Right lobe of liver (tissue), 6 donors: ENCODE measurements at regions not wholly inside any gene's neighbourhood (a gene's known extent, or its start where the extent isn't known, plus 50 kb on each side); places are given as distances from the start of the nearest gene placed in this dataset.

Experiments
- ATAC-seq, 4 donors: fragments of 200-7000 bp; cut with Tn5 transposase; one replicate each; pipeline ENCODE4 v1.9.1; 2020; ENCODE audit warnings: mild to moderate bottlenecking in 4 of 4, moderate library complexity in 4 of 4
- DNase-seq, 3 donors: peaks; one replicate each; pipeline ENCODE4 v3.0.0-alpha.2; 2020
- H3K27ac ChIP-seq, 3 donors: fragments of 200-600 bp; one replicate each; pipeline ENCODE4 v1.8.0; 2022
- H3K27me3 ChIP-seq, 2 donors: fragments of 200-600 bp; one replicate each; pipeline ENCODE4 v1.8.0; 2022
- H3K36me3 ChIP-seq, 4 donors: fragments of 200-600 bp; sonication (generic) in 1 of 4; one replicate each; pipeline versions ENCODE4 v1.5.1 to v1.8.0; 2017 to 2022; ENCODE audit warnings: control low read depth in 1 of 4
- H3K4me1 ChIP-seq, 4 donors: fragments of 200-600 bp; sonication (generic) in 1 of 4; one replicate each; pipeline versions ENCODE4 v1.5.1 to v1.8.0; 2017 to 2022; ENCODE audit warnings: control low read depth in 1 of 4
- H3K4me3 ChIP-seq, 3 donors: fragments of 200-600 bp; one replicate each; pipeline ENCODE4 v1.8.0; 2022
- H3K9me3 ChIP-seq, 4 donors: fragments of 200-600 bp; sonication (generic) in 1 of 4; one replicate each; pipeline versions ENCODE4 v1.5.1 to v1.8.0; 2017 to 2022; ENCODE audit warnings: control low read depth in 1 of 4
- CTCF ChIP-seq, 4 donors: fragments of 200-600 bp in 3 of 4; fragments of 450-650 bp in 1 of 4; IDR thresholded peaks; one replicate each; pipeline versions ENCODE4 v1.5.1 to v1.8.0; 2016 to 2022; ENCODE audit warnings: antibody characterized with exemption in 4 of 4, mild to moderate bottlenecking in 2 of 4
- POLR2A ChIP-seq: fragments of 450-650 bp; IDR thresholded peaks from one replicate; pipeline ENCODE4 v1.6.1; 2017; ENCODE audit warnings: antibody characterized with exemption, mild to moderate bottlenecking
- WGBS: methylation state at CpG from one replicate; pipeline ENCODE4 v1.1.6; 2018; ENCODE audit warnings: low coverage, low lambda C conversion rate; ENCODE audit not compliant: insufficient coverage; ENCODE audit errors: missing lambda C conversion rate; 5-methylcytosine and 5-hydroxymethylcytosine counted together
- intact Hi-C, 2 donors: fragments of 100-400 bp; cut with DNase I; formaldehyde crosslinking; loops; one replicate each; pipeline versions ENCODE4 v1.11.2 to v1.14.1; 2022
- donor health status: DM: no; HTN: yes; CAD: no.
- donor health status: DM: no; HTN: no; CAD: no.
- donor health status: DM: no; HTN: no; CAD: no.
- donor health status: DM: no; HTN: yes; CAD: no.
- donor health status: DM: no; HTN: yes; CAD: no.

- ATAC-seq (peak in 1 of 4 donors; percentile 36), DNase-seq (no peak)
- Histone ChIP-seq H3K4me1 (no peaks in the 10 kb centered on the region), H3K27me3 (no peaks in the 10 kb centered on the region), H3K36me3 (no peaks in the 10 kb centered on the region), H3K9me3 (no peaks in the 10 kb centered on the region), H3K27ac (no peak overlapping the region), H3K4me3 (no peak overlapping the region)
- 73% methylated on average over 6 of the region's 6 CpGs for WGBS
- intact Hi-C loops = no loop called here
- TF ChIP-seq POLR2A (no peak), CTCF (IDR thresholded peaks at IDR 0.05) (no peak)
Measured at GRCh38 chr6:139644821-139645220, 270.4 kb upstream of the CITED2 start.

DNA sequence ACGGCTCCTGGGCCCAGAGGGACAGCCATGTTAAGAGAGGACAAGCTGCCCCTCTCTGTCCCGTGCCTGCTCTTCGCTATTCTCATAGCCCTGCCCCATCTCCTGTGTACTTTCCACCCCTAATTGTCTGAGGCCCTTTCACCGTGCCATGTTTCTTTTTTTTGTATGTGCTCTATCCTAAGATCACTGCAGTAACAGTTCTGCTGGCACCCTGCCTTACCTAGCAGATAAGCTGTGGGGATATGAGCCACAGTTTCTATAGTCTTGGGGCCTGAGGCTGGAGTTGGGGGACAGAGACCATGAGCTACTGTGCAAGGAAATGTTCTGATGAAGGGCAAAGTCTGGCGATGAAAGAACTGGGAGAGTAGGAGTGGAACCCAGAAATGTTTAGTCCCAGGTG is 269.5 kb upstream of the CITED2 start:
- WGBS = 89% methylated on average over 5 of the region's 5 CpGs
- H3K9me3 ChIP-seq = no peaks in the 10 kb centered on the region
- H3K27me3 ChIP-seq = no peaks in the 10 kb centered on the region
- TF ChIP-seq CTCF (IDR thresholded peaks at IDR 0.05) = no peak
- no peak for TF ChIP-seq POLR2A
- H3K27ac ChIP-seq = no peak overlapping the region
- no peaks in the 10 kb centered on the region for H3K4me1 ChIP-seq
- no peak for DNase-seq
- H3K36me3 ChIP-seq = no peaks in the 10 kb centered on the region
- H3K4me3 ChIP-seq = no peak overlapping the region
- intact Hi-C loops = no loop called here
- no peak for ATAC-seq

- intact Hi-C loops = no loop called here
- H3K27ac ChIP-seq = no peak overlapping the region
- ATAC-seq (no peak), DNase-seq (no peak)
- H3K4me1 ChIP-seq = no peaks in the 10 kb centered on the region
- no peak for TF ChIP-seq POLR2A
- TF ChIP-seq CTCF (IDR thresholded peaks at IDR 0.05) = no peak
- H3K4me3 ChIP-seq = no peak overlapping the region
- no peaks in the 10 kb centered on the region for H3K36me3 ChIP-seq
- no peaks in the 10 kb centered on the region for H3K9me3 ChIP-seq
- 53% methylated on average over 2 of the region's 2 CpGs for WGBS
- H3K27me3 ChIP-seq = no peaks in the 10 kb centered on the region
Measured at GRCh38 chr6:139642346-139642745, 267.9 kb upstream of the CITED2 start.

- H3K27ac ChIP-seq = no peak overlapping the region
- no peak overlapping the region for H3K4me3 ChIP-seq
- no peak for DNase-seq
- TF ChIP-seq CTCF (IDR thresholded peaks at IDR 0.05) = no peak
- TF ChIP-seq POLR2A = no peak
- intact Hi-C loops = no loop called here
- H3K9me3 ChIP-seq = no peaks in the 10 kb centered on the region
- WGBS = 47% methylated on average over 3 of the region's 3 CpGs
- no peaks in the 10 kb centered on the region for H3K27me3 ChIP-seq
- no peaks in the 10 kb centered on the region for H3K4me1 ChIP-seq
- H3K36me3 ChIP-seq = no peaks in the 10 kb centered on the region
- ATAC-seq = no peak
Measured at GRCh38 chr6:139641376-139641775, 266.9 kb upstream of the CITED2 start.

DNA sequence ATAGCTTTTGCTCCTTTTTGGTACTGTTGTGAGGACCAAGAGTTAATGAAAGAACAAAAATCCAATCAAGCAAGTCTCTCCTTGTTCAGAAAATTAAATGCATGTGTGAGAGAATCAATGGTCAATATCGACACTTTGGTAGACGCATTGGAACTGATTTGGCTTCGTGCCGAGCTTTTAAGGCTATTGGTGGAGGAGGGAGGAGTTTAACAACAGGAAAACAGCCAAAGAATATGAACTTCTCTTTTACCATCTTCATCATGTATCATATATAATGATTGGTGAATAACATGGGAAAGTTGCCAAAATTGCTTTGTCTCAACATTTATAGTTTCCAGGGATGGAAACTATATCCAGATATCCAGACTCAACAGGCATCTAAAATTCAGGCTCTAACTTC is 266.5 kb upstream of the CITED2 start:
- no peaks in the 10 kb centered on the region for H3K4me1 ChIP-seq
- no peaks in the 10 kb centered on the region for H3K9me3 ChIP-seq
- intact Hi-C loops = no loop called here
- ATAC-seq = no peak
- no peaks in the 10 kb centered on the region for H3K36me3 ChIP-seq
- no peak for DNase-seq
- WGBS = 36% methylated on average over 4 of the region's 4 CpGs
- no peaks in the 10 kb centered on the region for H3K27me3 ChIP-seq
- no peak overlapping the region for H3K4me3 ChIP-seq
- H3K27ac ChIP-seq = no peak overlapping the region
- TF ChIP-seq POLR2A (no peak), CTCF (IDR thresholded peaks at IDR 0.05) (no peak)
